GM10248 (cell line): ENCODE measurements at regions not wholly inside any gene's neighbourhood (a gene's known extent, or its start where the extent isn't known, plus 50 kb on each side); places are given as distances from the start of the nearest gene placed in this dataset.
"Not testable (repeated sequence)": the region's sequence is repeated elsewhere in the genome, so short reads cannot be mapped to it uniquely, and the experiment has no call there.

Experiments
- CTCF ChIA-PET: fragments of 300-600 bp; sonication (Branson Sonifier 250); formaldehyde crosslinking; extraction: SDS; loops from one replicate; lab custom pipeline; 2021; ENCODE audit warnings: antibody characterized with exemption; lab: Yijun Ruan, JAX
- POLR2A ChIA-PET: fragments of 350-650 bp; sonication (Branson Sonifier 250); formaldehyde crosslinking; extraction: SDS; loops from one replicate; lab custom pipeline; 2020; ENCODE audit warnings: antibody characterized with exemption; lab: Yijun Ruan, JAX
- DNase-seq: peaks from one replicate; pipeline ENCODE4 v3.0.0; 2012; ENCODE audit errors: extremely low spot score
- TF ChIP-seq, protein P1 (sequence below): IDR thresholded peaks from 2 replicates; pipeline ENCODE4 v1.5.1; 2012; ENCODE audit warnings: mild to moderate bottlenecking, low read depth; ENCODE audit errors: extremely low read depth, missing control alignments, control extremely low read depth

DNA sequence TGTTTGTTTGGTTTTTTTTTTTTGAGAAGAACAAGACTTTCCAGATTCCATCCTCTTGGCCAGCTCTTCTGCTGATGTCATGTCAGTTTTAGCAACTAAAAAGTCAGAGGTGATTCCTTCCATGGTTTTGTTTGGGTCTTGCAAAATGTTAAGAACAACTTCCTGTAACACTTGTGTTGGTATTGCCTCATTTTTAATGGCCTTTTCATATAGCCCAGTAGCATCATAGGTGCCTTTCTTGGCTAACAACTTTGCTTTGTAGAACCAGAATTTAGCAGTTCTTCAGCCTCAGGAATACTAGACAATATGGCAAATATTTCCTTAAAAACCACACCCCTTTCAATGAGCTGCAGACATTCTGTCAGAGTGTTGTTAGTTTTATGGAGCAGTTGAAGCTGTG is 99.5 kb upstream of the SIRPG start:
- TF ChIP-seq, protein P1, sequence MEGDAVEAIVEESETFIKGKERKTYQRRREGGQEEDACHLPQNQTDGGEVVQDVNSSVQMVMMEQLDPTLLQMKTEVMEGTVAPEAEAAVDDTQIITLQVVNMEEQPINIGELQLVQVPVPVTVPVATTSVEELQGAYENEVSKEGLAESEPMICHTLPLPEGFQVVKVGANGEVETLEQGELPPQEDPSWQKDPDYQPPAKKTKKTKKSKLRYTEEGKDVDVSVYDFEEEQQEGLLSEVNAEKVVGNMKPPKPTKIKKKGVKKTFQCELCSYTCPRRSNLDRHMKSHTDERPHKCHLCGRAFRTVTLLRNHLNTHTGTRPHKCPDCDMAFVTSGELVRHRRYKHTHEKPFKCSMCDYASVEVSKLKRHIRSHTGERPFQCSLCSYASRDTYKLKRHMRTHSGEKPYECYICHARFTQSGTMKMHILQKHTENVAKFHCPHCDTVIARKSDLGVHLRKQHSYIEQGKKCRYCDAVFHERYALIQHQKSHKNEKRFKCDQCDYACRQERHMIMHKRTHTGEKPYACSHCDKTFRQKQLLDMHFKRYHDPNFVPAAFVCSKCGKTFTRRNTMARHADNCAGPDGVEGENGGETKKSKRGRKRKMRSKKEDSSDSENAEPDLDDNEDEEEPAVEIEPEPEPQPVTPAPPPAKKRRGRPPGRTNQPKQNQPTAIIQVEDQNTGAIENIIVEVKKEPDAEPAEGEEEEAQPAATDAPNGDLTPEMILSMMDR: no peak
- ChIA-PET CTCF (interaction anchor here (0.9 to 2.9 kb wide), 2 partner anchors 19 to 20 kb away, joined by 4 to 13 read pairs; no protein-coding TSS in a partner anchor), POLR2A (no interaction called here)
- DNase-seq: no peak

DNA sequence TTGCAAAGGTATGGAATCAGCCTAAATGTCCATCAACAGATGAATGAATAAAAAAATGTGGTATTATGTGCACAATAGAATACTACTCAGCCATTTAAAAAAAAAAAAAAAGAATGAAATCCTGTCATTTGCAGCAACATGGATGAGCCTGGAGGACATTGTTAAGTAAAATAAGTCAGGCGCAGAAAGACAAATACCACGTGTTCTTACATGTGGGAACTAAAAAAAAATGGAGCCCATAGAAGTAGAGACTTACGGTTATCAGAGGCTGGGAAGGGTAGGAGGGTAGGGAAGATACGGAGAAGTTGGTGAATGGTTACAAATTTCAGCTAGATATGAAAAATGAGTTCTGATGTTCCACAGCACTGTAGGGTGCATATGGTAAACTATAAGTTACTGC is 97.2 kb upstream of the SIRPG start:
- POLR2A ChIA-PET: no interaction called here
- CTCF ChIA-PET: interaction anchor here (1.3 kb wide), 1 partner anchor 22 kb away, joined by 6 read pairs; no protein-coding TSS in a partner anchor
- TF ChIP-seq, protein P1: no peak
- no peak for DNase-seq

DNA sequence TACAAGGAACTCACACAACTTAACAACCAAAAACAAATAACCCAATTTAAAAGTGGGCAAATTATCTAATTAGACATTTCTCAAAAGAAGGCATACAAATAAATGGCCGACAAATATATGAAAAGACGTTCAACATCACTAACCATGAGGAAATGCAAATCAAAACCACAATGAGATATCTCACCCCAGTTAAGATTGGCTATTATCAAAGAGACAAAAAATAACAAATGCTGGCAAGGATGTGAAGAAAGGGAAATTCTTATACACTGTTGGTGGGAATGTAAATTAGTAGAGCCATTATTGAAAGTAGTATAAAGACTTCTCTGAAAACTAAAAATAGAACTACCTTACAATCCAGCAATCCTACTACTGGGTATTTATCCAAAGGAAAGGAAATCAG is 96.7 kb upstream of the SIRPG start:
- ChIA-PET POLR2A (no interaction called here), CTCF (interaction anchor here (1.3 to 1.9 kb wide), 2 partner anchors 22 to 23 kb away, joined by 6 to 7 read pairs; no protein-coding TSS in a partner anchor)
- DNase-seq: no peak
- TF ChIP-seq, protein P1: no peak

DNA sequence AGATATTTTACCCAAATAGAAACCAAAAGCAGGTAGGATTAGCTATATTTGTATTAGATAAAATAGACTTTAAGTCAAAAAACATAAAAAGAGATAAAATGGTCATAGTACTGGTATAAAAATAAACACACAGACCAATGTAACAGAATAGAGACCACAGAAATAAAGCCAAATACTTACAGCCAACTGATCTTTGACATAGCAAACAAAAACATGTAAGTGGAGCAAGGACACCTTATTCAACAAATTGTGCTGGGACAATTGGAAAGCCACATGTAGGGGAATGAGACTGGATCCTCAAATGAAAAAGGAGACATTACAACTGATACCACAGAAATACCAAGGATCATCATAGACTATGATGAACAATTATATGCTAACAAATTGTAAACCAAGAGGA is 94.5 kb upstream of the SIRPG start:
- POLR2A ChIA-PET: no interaction called here
- no peak for DNase-seq
- CTCF ChIA-PET: interaction anchor here (2.0 kb wide), 1 partner anchor 12 kb away, joined by 7 read pairs; no protein-coding TSS in a partner anchor
- TF ChIP-seq, protein P1: no peak

DNA sequence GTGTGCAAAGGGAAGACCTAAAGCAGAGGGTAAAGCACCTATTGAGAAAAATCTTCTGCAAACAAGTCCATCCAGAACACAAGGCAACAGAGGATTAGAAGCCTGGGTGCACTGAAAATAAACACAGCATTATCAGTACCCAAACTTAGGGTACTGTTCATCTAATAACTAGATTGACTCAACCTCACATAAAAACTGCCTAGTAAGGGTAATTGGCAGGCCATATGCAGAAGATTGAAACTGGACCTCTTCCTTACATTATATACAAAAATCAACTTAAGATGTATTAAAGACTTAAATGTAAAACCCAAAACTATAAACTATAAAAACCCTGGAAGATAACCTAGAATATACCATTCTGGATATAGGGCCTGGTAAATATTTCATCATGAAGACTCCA is 91.2 kb upstream of the SIRPG start:
- ChIA-PET POLR2A (no interaction called here), CTCF (no interaction called here)
- DNase-seq: no peak
- TF ChIP-seq, protein P1: no peak

DNA sequence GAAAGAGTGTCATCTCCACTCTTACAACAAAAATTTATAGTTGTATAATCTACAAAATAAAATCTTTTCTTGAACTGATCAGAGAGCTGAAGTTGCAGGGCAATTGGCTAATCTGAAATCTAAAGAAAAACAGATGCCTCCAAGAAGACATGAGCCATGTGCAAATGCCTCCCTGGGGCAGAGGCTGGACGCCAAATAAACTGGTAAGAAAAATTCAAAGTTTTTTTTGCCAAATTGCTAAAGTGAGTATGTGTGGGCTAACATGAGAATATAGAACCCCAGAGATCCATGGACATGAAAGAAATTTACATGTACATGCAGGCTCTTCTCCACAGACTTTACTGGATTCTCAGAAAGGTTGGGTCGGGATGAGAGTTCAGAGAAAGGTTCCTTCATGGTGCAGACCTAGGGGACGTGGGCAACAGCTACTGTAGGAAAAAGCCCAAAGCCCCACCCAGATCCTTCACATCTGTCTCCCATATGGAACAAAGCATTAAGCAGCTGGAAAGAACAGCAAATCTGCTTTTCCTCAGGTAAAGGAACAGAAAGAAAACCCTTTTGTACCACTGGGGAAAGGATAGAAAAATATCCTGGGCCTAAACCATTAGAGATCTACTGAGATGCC is 90.5 kb upstream of the SIRPG start:
- TF ChIP-seq, protein P1: no peak
- DNase-seq: no peak
- ChIA-PET CTCF (interaction anchor here (0.7 kb wide), 1 partner anchor 29 kb away, joined by 3 read pairs; no protein-coding TSS in a partner anchor), POLR2A (no interaction called here)

DNA sequence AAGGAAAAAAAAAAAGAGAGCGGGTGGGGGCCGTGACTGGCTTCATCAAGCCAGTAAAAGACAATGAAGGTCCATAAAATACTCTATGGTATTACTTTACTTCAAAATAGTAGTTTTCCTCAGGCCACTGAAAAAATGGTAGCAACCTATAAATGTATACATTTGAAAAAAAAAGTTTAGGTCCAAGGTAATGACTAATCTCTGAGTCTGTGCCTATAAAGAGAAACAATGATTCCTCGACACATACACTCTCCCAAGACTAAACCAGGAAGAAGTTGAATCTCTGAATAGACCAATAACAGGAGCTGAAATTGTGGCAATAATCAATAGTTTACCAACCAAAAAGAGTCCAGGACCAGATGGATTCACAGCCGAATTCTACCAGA is 84.5 kb upstream of the SIRPG start:
- DNase-seq, CTCF ChIA-PET, POLR2A ChIA-PET: not testable (repeated sequence)
